ENCODE measurements at regions not wholly inside any gene's neighbourhood (a gene's known extent, or its start where the extent isn't known, plus 50 kb on each side); places are given as distances from the start of the nearest gene placed in this dataset.

DNA sequence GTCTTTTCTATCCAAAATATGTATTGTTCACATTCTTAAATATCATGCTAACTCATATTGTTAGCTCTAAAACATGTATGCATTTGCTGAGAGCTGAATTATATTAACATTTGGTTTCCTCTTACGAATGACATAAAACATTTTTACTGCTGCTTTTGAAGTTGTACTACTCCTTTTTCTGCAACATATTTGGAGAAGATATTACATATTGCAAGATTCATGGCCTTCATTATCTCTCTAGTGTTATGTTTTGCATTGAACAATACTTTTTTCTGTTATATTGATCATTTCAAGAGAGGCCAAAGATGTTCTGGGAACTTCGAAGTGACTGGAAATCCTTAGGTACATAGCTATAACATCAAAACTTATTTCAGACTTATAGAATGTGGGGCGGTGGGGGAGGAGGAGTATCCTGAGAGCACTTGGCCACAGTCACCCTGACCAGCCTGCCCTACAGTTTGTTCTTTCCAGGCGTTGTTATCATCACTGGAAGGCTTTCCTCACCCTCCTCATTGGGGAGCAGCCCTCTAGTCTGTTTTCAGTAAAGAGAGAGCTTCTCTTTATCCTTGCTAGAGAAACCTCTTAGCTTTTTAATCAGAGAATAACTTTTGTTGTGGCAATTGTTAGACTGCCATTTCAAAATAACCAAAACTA, 868.6 kb downstream of the OTOL1 start:
- no peak overlapping the region for H2BK120ac ChIP-seq (ENCODE audit: low read depth, low read length)
- H3K36me3 ChIP-seq (ENCODE audit: control insufficient read depth, insufficient read depth, low read length): no peaks in the 10 kb centered on the region
- H2BK5ac ChIP-seq (ENCODE audit: low read length): no peak overlapping the region
- no peak overlapping the region for H3K9ac ChIP-seq (ENCODE audit: low read length)
- no peak overlapping the region for H4K5ac ChIP-seq (ENCODE audit: low read length)
- WGBS (ENCODE audit: extremely low coverage, insufficient coverage, low lambda C conversion rate): no CpG with 5 or more reads among the region's 4 CpGs
- H3K4me3 ChIP-seq (ENCODE audit: low read length): no peak overlapping the region
- H2AK5ac ChIP-seq (ENCODE audit: low read length): no peak overlapping the region
- H3K27me3 ChIP-seq (ENCODE audit: insufficient read depth, low read length, poor library complexity): no peaks in the 10 kb centered on the region
- DNase-seq: no peak
- no peak overlapping the region for H2BK15ac ChIP-seq (replicated peaks; ENCODE audit: low read depth)
- no peak overlapping the region for H4K8ac ChIP-seq (ENCODE audit: low read depth, low read length)
- no peaks in the 10 kb centered on the region for H3K79me2 ChIP-seq (ENCODE audit: control insufficient read depth, insufficient read depth, low read length)
- no peak overlapping the region for H3K4ac ChIP-seq (ENCODE audit: low read depth, low read length)
- no peak overlapping the region for H3K27ac ChIP-seq (ENCODE audit: low read depth, low read length)
- no peaks in the 10 kb centered on the region for H3K79me1 ChIP-seq (ENCODE audit: low read length)
- no peak overlapping the region for H3K4me2 ChIP-seq (ENCODE audit: low read length)
- no peak overlapping the region for H3K56ac ChIP-seq (ENCODE audit: low read length)
- H3K23ac ChIP-seq (ENCODE audit: low read length): no peak overlapping the region
- no peaks in the 10 kb centered on the region for H3K4me1 ChIP-seq (ENCODE audit: control insufficient read depth, low read depth, low read length)
- H3K18ac ChIP-seq (ENCODE audit: low read length): no peak overlapping the region

DNA sequence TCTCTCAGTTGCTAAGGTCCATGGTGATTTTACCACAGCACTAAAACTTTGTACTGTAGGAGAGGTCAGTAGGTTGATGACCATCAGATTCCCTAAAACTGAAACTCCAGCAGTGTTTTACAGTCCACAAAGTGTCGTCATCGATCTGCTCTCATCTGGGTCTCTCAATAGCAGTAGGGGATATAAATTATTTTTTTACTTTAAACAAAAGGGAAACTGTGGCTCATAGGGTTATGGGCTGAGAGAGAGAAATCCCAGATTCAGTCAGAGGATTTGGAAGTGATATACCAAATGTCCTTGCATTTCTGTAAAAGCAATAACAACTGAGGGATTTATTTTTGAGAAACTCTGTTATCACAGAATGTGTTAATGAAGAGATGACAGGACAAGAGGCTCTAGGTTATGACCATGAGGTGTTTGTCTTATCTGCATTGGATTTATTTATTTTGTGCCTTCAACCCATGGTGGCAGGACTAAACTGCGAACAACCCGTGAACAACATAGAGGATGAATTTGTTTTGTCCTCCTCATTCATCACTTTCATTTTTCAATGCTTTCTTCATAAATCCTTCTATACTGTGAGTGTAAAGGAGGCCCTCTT, 869.7 kb downstream of the OTOL1 start:
- Histone ChIP-seq H2BK120ac (ENCODE audit: low read depth, low read length) (no peak overlapping the region), H3K27ac (ENCODE audit: low read depth, low read length) (no peak overlapping the region), H3K4me2 (ENCODE audit: low read length) (no peak overlapping the region), H3K79me1 (ENCODE audit: low read length) (no peaks in the 10 kb centered on the region), H2BK5ac (ENCODE audit: low read length) (no peak overlapping the region), H3K79me2 (ENCODE audit: control insufficient read depth, insufficient read depth, low read length) (no peaks in the 10 kb centered on the region), H3K36me3 (ENCODE audit: control insufficient read depth, insufficient read depth, low read length) (no peaks in the 10 kb centered on the region), H3K23ac (ENCODE audit: low read length) (no peak overlapping the region), H3K4me1 (ENCODE audit: control insufficient read depth, low read depth, low read length) (no peaks in the 10 kb centered on the region), H3K4ac (ENCODE audit: low read depth, low read length) (no peak overlapping the region), H2BK15ac (replicated peaks; ENCODE audit: low read depth) (no peak overlapping the region), H3K9ac (ENCODE audit: low read length) (no peak overlapping the region), H4K8ac (ENCODE audit: low read depth, low read length) (no peak overlapping the region), H4K5ac (ENCODE audit: low read length) (no peak overlapping the region), H3K18ac (ENCODE audit: low read length) (no peak overlapping the region), H2AK5ac (ENCODE audit: low read length) (no peak overlapping the region), H3K56ac (ENCODE audit: low read length) (no peak overlapping the region), H3K4me3 (ENCODE audit: low read length) (no peak overlapping the region), H3K27me3 (ENCODE audit: insufficient read depth, low read length, poor library complexity) (no peaks in the 10 kb centered on the region)
- no CpG with 5 or more reads among the region's 4 CpGs for WGBS (ENCODE audit: extremely low coverage, insufficient coverage, low lambda C conversion rate)
- no peak for DNase-seq

DNA sequence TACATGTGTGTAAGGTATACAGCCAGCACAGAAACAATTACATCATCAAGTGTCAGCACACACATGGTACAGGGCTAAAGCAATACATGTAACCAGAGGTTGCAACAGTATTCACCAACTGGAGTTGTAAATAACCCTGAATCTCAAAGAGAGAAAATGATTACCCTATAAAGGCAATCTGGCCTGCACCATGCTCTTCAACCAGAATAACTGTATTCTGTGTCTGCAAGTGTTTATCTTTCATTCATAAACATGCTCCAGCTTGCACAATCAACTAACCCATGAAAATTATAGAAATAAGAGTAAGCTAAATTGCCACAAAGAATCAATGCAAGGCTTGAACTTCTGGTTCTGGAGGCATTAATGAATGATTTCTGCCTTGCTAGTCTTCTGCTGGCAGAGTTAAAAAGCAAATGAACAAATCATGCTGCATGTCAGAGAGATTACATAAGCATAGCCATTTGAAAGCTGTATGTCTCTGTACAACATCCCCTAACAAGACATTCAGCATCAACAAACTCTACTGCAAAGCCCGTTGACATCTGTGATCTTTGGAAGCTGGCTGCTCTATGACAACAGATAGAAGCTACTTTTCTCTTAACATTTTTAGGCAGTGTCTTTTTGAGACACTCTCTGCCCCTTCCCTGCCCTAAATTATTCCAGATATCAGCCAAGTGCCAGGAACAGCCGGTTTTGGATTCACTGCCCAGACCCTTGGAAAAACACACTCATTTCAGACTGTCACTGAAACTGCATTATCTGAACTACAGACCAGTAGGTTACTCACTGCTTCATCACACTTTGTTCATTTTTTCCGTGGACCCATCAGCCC, 871.0 kb downstream of the OTOL1 start:
- no peak for DNase-seq
- H3K27me3 ChIP-seq (ENCODE audit: insufficient read depth, low read length, poor library complexity): no peaks in the 10 kb centered on the region
- H3K4me1 ChIP-seq (ENCODE audit: control insufficient read depth, low read depth, low read length): no peaks in the 10 kb centered on the region
- no peak overlapping the region for H2BK5ac ChIP-seq (ENCODE audit: low read length)
- H3K56ac ChIP-seq (ENCODE audit: low read length): no peak overlapping the region
- H3K79me1 ChIP-seq (ENCODE audit: low read length): no peaks in the 10 kb centered on the region
- peak overlapping the region; percentile 10 for H3K18ac ChIP-seq (ENCODE audit: low read length)
- no peaks in the 10 kb centered on the region for H3K36me3 ChIP-seq (ENCODE audit: control insufficient read depth, insufficient read depth, low read length)
- no peak overlapping the region for H3K4me3 ChIP-seq (ENCODE audit: low read length)
- no peak overlapping the region for H2AK5ac ChIP-seq (ENCODE audit: low read length)
- no peak overlapping the region for H3K27ac ChIP-seq (ENCODE audit: low read depth, low read length)
- H2BK120ac ChIP-seq (ENCODE audit: low read depth, low read length): no peak overlapping the region
- H3K9ac ChIP-seq (ENCODE audit: low read length): no peak overlapping the region
- H3K4ac ChIP-seq (ENCODE audit: low read depth, low read length): no peak overlapping the region
- H3K4me2 ChIP-seq (ENCODE audit: low read length): no peak overlapping the region
- no peaks in the 10 kb centered on the region for H3K79me2 ChIP-seq (ENCODE audit: control insufficient read depth, insufficient read depth, low read length)
- H2BK15ac ChIP-seq (replicated peaks; ENCODE audit: low read depth): no peak overlapping the region
- no peak overlapping the region for H4K8ac ChIP-seq (ENCODE audit: low read depth, low read length)
- H3K23ac ChIP-seq (ENCODE audit: low read length): no peak overlapping the region
- WGBS (ENCODE audit: extremely low coverage, insufficient coverage, low lambda C conversion rate): no CpG with 5 or more reads among the region's 3 CpGs
- H4K5ac ChIP-seq (ENCODE audit: low read length): no peak overlapping the region

DNA sequence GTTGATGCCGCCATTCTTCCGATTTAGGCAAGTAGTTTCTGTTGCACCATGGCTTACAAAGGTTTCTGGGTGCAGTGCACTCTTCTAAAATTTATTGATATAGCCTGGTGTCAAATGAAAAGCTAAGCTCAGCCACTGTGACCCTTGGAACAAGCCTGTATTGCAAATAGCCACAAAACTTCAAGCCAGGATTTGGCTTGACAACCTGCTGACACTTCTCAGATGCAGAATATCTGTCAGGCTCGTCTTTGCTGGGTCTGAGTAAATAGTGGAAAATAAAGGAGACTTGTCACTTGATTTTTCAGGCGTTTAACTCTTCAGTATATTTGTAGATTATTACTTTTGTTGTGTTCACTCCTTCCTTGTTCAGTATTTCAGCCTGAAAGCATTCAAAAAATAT, 871.8 kb downstream of the OTOL1 start:
- H4K8ac ChIP-seq (ENCODE audit: low read depth, low read length): no peak overlapping the region
- H3K9ac ChIP-seq (ENCODE audit: low read length): no peak overlapping the region
- H3K27ac ChIP-seq (ENCODE audit: low read depth, low read length): no peak overlapping the region
- no peaks in the 10 kb centered on the region for H3K79me1 ChIP-seq (ENCODE audit: low read length)
- no peak overlapping the region for H2AK5ac ChIP-seq (ENCODE audit: low read length)
- no peak overlapping the region for H2BK15ac ChIP-seq (replicated peaks; ENCODE audit: low read depth)
- no peaks in the 10 kb centered on the region for H3K27me3 ChIP-seq (ENCODE audit: insufficient read depth, low read length, poor library complexity)
- DNase-seq: no peak
- no CpG with 5 or more reads among the region's 4 CpGs for WGBS (ENCODE audit: extremely low coverage, insufficient coverage, low lambda C conversion rate)
- H3K23ac ChIP-seq (ENCODE audit: low read length): no peak overlapping the region
- no peak overlapping the region for H3K4me2 ChIP-seq (ENCODE audit: low read length)
- H4K5ac ChIP-seq (ENCODE audit: low read length): no peak overlapping the region
- no peaks in the 10 kb centered on the region for H3K36me3 ChIP-seq (ENCODE audit: control insufficient read depth, insufficient read depth, low read length)
- H3K4me3 ChIP-seq (ENCODE audit: low read length): no peak overlapping the region
- H2BK5ac ChIP-seq (ENCODE audit: low read length): no peak overlapping the region
- no peak overlapping the region for H3K18ac ChIP-seq (ENCODE audit: low read length)
- no peaks in the 10 kb centered on the region for H3K79me2 ChIP-seq (ENCODE audit: control insufficient read depth, insufficient read depth, low read length)
- no peak overlapping the region for H3K56ac ChIP-seq (ENCODE audit: low read length)
- no peaks in the 10 kb centered on the region for H3K4me1 ChIP-seq (ENCODE audit: control insufficient read depth, low read depth, low read length)
- H3K4ac ChIP-seq (ENCODE audit: low read depth, low read length): no peak overlapping the region
- no peak overlapping the region for H2BK120ac ChIP-seq (ENCODE audit: low read depth, low read length)

DNA sequence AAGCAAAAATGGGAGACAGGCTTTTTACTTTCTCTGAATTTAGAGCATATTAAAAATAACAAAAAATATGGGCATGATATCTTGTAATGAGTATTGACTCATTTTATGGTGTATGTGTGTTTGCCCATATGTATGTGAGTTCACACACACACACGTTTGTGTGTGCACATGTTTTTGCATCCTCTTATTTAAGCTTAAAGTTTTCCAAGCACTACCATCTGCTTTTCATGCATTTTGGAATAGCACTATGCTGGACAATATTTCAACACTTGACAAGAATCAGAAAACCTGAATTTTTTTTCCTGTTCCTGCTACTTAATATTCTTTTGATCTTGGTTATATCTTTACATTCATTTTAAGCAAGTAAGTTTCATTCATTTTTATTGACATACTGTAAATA, 872.7 kb downstream of the OTOL1 start:
- Histone ChIP-seq H3K4me2 (ENCODE audit: low read length) (no peak overlapping the region), H3K27me3 (ENCODE audit: insufficient read depth, low read length, poor library complexity) (no peaks in the 10 kb centered on the region), H2BK120ac (ENCODE audit: low read depth, low read length) (no peak overlapping the region), H2BK15ac (replicated peaks; ENCODE audit: low read depth) (no peak overlapping the region), H3K4me3 (ENCODE audit: low read length) (no peak overlapping the region), H3K79me2 (ENCODE audit: control insufficient read depth, insufficient read depth, low read length) (no peaks in the 10 kb centered on the region), H2AK5ac (ENCODE audit: low read length) (no peak overlapping the region), H4K8ac (ENCODE audit: low read depth, low read length) (no peak overlapping the region), H3K9ac (ENCODE audit: low read length) (no peak overlapping the region), H3K36me3 (ENCODE audit: control insufficient read depth, insufficient read depth, low read length) (no peaks in the 10 kb centered on the region), H3K27ac (ENCODE audit: low read depth, low read length) (no peak overlapping the region), H4K5ac (ENCODE audit: low read length) (no peak overlapping the region), H3K23ac (ENCODE audit: low read length) (no peak overlapping the region), H3K18ac (ENCODE audit: low read length) (no peak overlapping the region), H2BK5ac (ENCODE audit: low read length) (no peak overlapping the region), H3K4ac (ENCODE audit: low read depth, low read length) (no peak overlapping the region), H3K56ac (ENCODE audit: low read length) (no peak overlapping the region), H3K79me1 (ENCODE audit: low read length) (no peaks in the 10 kb centered on the region), H3K4me1 (ENCODE audit: control insufficient read depth, low read depth, low read length) (no peaks in the 10 kb centered on the region)
- no peak for DNase-seq
- no CpG with 5 or more reads among the region's 1 CpG for WGBS (ENCODE audit: extremely low coverage, insufficient coverage, low lambda C conversion rate)
